Endothelial cell of hepatic sinusoid (primary cell): ENCODE measurements at regions not wholly inside any gene's neighbourhood (a gene's known extent, or its start where the extent isn't known, plus 50 kb on each side); places are given as distances from the start of the nearest gene placed in this dataset.

ENCODE experiments used
- in situ Hi-C: cut with HindIII; loops from 2 replicates; pipeline ENCODE4 v1.10.0; 2017; ENCODE audit warnings: low sequenced_read_pairs

- in situ Hi-C loops: no loop called here
These were observed 132.0 kb upstream of the HDAC4 start for GRCh38 chr2:239532859-239533258.

DNA sequence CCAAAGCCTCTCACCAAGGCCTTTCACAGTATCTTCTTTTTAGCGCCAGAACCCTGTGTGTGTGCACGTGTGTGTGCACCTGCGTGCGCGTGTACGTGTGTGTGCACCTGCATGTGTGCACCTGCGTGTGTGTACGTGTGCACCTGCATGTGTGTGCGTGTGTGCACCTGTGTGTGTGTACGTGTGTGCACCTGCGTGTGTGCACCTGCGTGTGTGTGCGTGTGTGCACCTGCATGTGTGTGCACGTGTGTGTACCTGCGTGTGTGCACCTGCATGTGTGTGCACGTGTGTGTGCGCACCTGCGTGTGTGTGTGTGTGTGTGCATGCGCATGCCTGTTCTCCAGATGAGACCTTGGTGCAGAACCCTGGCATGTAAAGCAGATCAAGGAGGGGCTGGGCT, 131.4 kb upstream of the HDAC4 start:
- in situ Hi-C loops: no loop called here

DNA sequence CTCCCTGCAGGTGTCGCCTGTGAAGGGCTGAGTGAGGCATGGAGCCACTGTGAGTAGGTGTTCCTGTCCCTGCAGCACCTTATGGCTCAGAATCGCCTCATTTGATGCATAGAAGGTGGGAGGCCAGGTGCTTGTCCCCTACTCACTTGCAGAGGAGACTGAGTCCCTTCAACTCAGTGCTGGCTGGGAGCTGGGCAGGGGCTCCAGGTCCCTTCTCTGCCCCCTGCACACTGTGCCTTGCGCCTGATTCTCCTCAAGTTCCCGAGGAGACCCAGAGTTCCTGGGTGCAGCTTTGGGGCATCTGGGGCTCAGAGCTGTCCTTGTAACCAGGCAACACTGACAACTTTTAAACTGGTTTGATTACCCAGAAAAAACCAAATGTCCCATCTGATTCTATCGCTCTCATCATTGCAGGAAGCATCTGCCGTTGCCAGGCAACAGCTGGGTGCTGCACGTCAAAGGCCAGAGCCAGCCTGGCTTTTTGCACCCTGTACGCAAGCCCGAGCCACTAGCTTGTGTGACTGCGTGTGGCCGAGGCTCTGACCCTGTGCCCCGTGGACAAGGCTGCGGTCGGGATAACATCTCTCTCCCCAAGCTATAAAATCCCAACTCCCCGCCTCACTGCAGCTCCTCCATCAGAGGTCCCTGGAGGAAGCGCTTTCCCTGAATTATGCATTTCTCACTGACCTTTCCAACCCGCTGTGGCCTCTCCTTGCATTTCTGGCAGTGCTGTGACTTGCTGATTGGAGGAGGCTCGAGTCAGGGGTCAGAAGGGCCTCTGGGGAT, 130.8 kb upstream of the HDAC4 start:
- in situ Hi-C loops: no loop called here

GRCh38 chr2:239530749-239531316, 130.0 kb upstream of the HDAC4 start:
- in situ Hi-C loops: no loop called here

- in situ Hi-C loops: no loop called here
These were observed 128.6 kb upstream of the HDAC4 start for GRCh38 chr2:239529313-239530015.

GRCh38 chr2:239528883-239529282, 128.1 kb upstream of the HDAC4 start:
- in situ Hi-C loops: no loop called here

GRCh38 chr2:239528146-239528545, 127.3 kb upstream of the HDAC4 start:
- in situ Hi-C loops: no loop called here

DNA sequence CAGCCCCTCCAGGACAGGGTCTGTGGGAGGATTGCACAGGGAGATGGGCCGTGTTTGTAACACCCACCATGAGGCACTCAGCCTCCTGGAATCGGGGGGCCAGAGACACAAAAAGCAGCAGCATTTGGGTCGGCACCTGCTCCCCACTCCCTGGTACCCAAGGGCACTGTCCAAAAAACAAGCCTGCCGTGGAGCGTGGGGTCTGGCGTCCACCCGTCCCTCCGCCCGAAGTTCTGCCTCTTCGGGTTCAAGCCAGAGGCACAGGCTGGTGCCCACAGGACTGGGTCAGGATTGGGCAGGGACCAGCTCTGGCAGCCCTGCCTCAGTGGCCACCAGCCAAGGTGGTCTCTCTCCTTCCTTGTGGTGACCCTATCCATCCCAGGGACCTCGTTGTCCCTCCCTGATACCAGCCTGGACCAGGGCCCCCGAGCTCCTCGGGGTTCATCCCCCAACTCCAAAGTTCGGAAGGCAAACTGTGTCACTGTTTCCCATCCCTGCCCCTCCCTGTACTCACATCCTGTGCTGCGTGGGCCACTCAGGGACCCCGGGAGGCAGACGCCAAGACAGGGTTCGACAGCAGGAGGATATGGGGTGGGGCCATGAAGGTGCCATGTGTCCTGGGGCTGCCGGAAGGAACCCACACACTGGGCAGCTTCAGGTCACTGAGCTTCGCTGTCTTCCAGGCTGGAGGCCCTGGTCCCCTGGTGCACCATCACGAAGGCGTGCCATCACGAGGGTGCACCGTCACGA, 126.0 kb upstream of the HDAC4 start:
- in situ Hi-C loops: no loop called here

DNA sequence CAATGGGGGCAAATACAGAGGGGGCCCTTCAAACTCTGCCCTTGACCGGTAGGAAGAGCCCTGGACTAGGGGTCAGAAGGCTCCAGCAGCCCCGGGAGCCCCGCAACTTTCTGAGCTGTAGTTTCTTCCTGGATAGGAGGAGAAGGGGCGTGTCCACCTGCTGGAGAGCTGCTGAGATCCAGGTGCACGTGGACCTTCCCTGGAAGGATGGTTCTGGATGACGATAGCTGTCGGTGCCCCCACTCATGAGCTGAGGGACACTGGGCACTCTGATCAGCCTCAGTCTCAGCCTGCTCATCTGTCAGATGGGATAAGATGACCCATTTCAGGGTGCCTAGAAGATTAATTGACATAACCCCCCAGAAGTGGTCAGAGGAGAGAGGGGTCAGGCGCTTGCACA, 125.2 kb upstream of the HDAC4 start:
- in situ Hi-C loops: no loop called here

DNA sequence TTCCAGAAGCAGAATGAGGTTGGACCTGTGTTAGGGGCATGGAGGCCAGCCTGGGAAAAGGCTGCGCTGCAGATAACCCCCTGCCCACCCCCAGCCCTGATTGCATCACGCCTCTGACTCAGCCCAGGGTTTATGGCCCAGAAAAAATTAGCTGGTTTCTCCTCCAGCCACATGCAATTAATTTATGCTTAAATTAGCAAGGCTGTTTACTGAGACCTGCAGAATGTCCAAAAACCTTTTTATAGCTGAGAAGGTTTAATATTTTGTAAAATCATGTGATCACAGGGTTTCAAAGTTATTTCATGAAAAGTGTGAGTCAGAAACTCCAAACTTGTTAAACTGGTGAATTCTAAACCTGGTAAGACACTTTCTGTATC, 123.1 kb upstream of the HDAC4 start:
- in situ Hi-C loops: no loop called here

DNA sequence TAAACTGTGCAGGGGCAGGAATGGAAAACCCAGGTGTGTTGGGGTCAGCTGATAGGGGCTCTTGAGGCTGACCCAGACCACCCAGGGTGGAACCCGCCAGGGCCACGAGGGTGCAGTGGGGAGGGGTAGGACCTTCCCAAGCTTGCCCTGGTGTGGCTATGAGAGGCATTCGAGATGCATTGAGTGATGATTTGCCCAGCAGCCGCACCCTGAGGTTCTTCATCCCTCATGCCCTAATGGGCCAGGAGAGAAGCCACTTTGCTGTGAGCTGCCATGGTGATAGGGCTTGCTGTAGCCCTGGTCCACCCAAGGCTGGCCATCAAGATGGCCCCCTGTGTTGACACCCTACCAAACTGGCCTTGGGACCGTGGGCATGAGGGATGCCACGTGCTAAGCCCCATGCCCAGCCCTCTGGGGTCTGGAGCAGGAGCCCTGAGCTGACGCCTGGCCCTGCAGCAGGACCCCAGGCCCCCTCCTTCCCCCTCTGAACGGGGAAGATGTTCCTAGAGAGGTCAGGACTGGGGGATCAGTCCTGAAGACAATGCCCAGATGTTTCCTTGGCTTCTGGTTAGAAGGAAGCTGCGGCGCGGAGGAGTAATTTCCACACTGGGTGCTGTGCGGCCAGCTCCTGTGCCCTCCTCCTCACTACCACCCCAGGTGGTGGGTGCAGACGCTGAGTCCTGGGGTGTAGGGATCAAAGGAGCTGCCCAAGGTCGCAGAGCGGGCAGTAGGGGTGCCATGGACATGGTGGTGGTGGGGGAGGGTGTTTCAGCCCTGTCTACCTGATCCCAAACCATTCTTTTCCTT, 122.5 kb upstream of the HDAC4 start:
- in situ Hi-C loops: no loop called here

- in situ Hi-C loops: no loop called here
These were observed 121.9 kb upstream of the HDAC4 start for GRCh38 chr2:239522740-239523119.

GRCh38 chr2:239522002-239522739, 121.4 kb upstream of the HDAC4 start:
- in situ Hi-C loops: no loop called here

DNA sequence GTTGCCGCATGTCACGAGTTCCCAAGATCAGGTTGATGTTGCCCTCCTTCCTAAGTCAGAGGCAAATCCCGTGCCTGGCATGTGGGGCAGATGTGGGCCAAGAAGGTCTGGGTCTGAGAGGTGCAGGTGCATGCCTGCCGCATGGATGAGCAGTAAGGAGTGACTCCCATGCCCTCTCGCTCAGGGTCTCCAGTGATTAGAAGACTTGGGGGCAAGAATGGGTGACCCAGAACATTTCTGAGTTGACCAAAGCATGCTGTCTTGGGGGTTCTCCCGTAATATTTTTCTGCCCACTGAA, 120.6 kb upstream of the HDAC4 start:
- in situ Hi-C loops: no loop called here

DNA sequence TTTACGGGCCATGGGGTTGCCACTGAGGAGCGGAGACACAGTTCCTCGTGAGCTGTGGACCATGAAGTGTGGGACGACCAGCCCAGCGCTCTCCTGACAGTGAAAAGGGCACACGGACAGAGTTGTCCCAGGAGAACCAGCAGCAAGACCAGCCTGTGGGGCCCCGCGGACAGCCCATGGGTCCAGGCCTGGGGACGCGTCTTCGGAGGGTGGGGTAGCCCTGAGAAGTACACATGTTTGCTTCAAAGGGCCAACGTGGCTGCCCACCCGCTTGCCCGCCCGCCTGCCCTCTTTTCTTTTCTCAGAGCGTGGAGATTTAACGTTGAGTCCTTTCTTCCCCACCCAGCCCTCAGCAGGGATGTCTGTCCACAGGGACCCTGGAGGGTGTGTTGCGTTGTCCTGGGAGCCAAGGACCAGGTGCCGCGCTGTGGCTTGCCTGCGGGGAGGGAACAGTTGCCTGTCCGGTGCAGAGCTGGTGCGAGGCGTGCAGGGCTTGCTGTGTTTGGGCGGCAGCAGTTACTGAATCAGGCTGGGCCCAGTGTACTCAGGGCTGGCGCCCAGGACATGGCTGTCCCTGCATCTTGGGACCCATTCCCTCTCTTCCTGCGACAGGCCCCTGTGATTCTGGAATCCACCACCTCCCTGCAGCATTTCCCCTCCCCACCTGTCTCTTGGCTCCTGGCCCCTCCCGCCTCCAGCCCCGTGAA, 120.1 kb upstream of the HDAC4 start:
- in situ Hi-C loops: no loop called here

DNA sequence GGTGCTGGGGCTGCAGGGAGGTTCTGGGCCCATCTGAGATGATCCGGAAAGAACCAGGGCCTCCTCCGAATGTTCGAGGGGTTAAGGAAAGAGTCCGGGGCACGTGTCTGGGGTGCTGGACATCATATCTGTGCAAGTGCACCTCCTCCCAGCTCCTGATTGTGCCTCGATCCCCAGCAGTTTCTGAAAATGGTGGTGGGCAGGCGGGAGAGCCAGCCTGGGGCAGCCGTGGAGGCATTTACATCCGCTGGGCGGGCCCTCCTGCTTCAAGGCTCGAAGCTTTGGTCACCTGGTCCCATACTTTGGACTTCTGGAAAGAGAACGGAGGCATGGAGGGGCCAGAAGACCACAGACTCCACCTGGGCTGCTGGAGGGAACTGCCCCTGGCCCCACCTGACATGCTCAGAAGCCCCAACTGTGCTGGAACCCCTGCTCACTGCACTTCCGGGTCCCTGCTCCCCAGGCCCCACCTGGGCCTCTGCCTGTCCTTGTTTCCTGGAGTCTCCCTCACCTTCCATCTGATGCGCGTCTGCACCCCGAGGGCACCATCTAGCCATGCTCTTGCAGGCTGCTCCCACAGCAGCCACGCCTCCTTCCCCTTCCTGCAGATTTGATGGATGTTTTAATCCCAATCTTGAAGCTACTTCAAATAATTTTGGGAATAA, 119.2 kb upstream of the HDAC4 start:
- in situ Hi-C loops: no loop called here

- in situ Hi-C loops: no loop called here
These were observed 118.5 kb upstream of the HDAC4 start for GRCh38 chr2:239519089-239519920.
